ENCODE measurements at regions not wholly inside any gene's neighbourhood (a gene's known extent, or its start where the extent isn't known, plus 50 kb on each side); places are given as distances from the start of the nearest gene placed in this dataset.
A peak's percentile ranks its signal among the peaks of the same experiment; 100 is the strongest.

DNA sequence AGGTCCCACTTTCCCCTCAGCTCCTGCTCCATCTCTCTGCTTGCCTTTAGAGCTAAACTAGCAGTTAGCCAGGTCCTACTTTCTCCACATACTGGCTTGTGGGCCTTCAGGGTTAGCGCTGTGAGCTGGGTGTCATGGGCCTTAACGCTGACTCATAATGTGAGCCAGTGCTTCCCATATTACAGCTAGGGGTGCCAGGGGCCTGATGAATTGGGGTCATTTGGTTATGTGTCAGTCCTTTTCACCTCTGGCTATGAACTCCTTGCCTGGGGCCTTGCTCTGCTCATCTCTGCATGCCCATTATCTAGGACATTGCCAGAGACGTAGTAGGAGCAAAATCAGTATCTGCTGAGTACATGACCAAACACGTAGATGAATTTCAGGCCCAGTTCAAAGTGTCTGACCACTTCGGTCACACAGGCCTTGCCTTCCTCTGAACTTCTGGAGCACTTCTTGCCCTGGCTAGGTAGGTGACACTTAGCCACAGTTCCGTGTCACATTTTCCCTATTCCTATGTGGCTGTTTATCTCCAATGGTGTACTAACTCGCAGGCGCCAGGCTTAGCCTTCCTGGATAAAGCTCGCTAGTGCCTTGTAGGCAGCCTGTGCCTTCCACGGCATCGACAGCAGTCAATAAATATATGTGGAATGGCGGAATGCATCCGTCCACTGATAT lies 103.2 kb upstream of the SIX3 start:
- no peak overlapping the region for H3K4me3 ChIP-seq (ENCODE audit: low read length)
- TF ChIP-seq CTCF (conservative IDR thresholded peaks at IDR 0.05; ENCODE audit: low read depth, low read length): no peak
- DNase-seq (ENCODE audit: low read depth): no peak

DNA sequence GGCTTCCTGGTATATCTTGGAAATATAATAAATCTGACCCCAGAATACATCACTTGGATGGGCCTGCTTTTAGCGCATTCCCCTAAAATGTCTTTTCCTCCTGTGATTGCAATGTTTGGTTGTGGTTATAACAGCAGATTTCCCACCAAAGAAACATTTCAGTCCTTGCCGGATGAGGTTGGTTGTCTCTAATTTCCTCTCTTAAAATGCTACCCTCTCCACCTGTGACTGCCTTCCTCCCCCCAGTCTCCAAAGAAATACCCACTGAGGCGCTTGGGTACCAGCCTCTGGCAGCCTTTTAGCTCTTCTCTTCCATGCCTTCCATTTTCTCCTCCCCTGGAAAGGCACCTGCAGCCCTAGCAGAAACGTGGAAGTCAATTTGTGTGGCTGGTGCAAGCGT lies 102.1 kb upstream of the SIX3 start:
- no peak for TF ChIP-seq CTCF (conservative IDR thresholded peaks at IDR 0.05; ENCODE audit: low read depth, low read length)
- no peak for DNase-seq (ENCODE audit: low read depth)
- no peak overlapping the region for H3K4me3 ChIP-seq (ENCODE audit: low read length)

DNA sequence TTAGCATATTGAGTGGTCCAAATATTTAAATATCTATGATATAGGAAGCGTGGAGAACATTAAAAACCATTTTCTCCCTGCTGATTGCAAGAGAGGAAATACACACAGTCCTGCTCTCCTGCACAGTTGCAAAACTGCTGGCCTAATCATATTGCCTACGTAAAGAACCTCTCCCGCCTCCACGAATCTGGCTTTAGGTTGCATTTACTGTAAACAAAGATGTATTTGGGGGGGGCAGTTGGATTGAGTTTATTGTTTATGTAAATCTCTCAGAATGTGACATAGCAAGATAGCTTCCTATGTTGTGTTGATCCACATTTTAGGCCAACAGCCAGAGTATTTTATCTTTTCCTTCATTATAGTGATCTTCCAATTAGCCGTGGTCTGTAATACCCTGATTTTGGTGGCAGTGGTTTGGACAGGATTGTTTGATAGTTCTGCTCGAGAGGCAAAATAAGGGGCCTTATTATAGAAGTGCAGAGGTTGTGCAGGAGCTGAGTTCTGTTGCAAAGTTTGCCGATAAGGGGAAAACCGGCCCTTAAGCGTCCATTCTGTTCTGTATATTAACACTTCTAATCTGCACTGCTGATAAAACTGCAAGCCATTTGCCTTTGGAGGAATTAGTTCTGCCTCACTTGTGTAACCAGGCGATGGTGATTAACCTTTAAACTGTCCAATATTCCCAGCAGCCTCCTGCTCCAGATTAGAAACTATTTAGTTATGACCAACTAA lies 101.6 kb upstream of the SIX3 start:
- peak; percentile 12 for DNase-seq (ENCODE audit: low read depth)
- no peak for TF ChIP-seq CTCF (conservative IDR thresholded peaks at IDR 0.05; ENCODE audit: low read depth, low read length)
- no peak overlapping the region for H3K4me3 ChIP-seq (ENCODE audit: low read length)

DNA sequence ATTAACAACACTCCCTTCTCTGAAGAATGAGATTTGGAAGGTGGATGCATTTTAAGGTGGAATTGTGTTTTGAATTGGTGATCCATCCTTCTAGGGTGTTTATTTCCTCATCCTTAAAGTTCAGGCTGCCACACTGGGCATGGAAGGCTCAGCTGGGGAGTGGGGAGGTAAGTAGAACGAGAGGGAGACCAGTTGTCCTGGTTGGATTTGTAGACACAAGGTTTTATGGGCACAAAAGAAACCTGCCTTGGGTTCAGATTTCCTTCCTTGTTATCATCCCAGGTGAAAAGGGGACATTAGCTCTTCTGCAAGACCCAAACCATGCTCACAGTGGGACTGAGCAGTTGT lies 101.0 kb upstream of the SIX3 start:
- H3K4me3 ChIP-seq (ENCODE audit: low read length): no peak overlapping the region
- DNase-seq (ENCODE audit: low read depth): no peak
- TF ChIP-seq CTCF (conservative IDR thresholded peaks at IDR 0.05; ENCODE audit: low read depth, low read length): no peak

- no peak for TF ChIP-seq CTCF (conservative IDR thresholded peaks at IDR 0.05; ENCODE audit: low read depth, low read length)
- no peak overlapping the region for H3K4me3 ChIP-seq (ENCODE audit: low read length)
- no peak for DNase-seq (ENCODE audit: low read depth)
Measured at GRCh38 chr2:44843086-44843485, 98.4 kb upstream of the SIX3 start.

DNA sequence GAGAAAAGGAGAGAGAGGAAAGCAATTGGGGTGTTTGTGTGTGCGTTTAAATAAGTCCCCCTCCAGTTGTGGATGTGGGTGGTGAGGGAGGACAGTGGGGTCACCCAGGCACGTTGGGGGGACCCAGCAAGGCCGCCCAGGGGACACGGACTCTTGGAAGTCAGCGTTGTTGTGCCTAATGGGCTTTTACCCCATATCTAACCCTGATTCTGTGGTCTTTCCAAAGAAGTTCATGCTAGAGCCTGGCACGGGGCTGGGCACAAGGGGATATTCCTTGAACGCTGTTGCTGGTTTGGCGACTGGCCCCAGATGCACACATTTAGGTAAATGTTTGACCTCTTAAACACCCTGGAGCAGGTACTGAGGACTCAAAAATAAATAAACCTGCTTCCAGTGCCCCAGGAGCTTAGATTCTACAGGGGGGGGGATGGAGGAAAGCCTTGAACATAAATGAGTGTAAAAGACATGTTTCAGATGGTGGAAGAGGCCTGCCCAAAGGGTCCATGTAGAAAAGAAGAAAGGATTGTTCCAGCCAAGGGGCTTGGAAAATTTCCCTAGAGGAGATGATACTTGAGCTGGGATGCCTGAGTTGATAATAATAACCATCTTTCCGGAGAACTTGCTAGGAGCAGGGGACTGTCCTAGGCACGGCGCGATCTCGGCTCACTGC lies 97.7 kb upstream of the SIX3 start:
- TF ChIP-seq CTCF (conservative IDR thresholded peaks at IDR 0.05; ENCODE audit: low read depth, low read length): no peak
- no peak overlapping the region for H3K4me3 ChIP-seq (ENCODE audit: low read length)
- DNase-seq (ENCODE audit: low read depth): no peak

Data from retinal pigment epithelial cell (primary cell).